SK-N-SH (cell line): ENCODE measurements at regions not wholly inside any gene's neighbourhood (a gene's known extent, or its start where the extent isn't known, plus 50 kb on each side); places are given as distances from the start of the nearest gene placed in this dataset.

Experiments
- CTCF ChIA-PET: fragments of 300-600, 350-600 bp; formaldehyde crosslinking; extraction: SDS; loops from one replicate; lab custom pipeline; 2021; lab: Yijun Ruan, JAX
- POLR2A ChIA-PET: fragments of 350-600 bp; sonication (Branson Sonifier 250); formaldehyde crosslinking; extraction: SDS; loops from one replicate; lab custom pipeline; 2020; ENCODE audit warnings: antibody characterized with exemption, inconsistent platforms; lab: Yijun Ruan, JAX
- DNase-seq: peaks from one replicate; pipeline ENCODE4 v3.0.0; 2012
- H2AFZ ChIP-seq: fragments of 200-600 bp; sonication (generic); 2 replicates; pipeline ENCODE4 v1.8.1; 2016; ENCODE audit warnings: antibody characterized with exemption, mild to moderate bottlenecking, low read depth
- H3F3A ChIP-seq: fragments of 200-600 bp; sonication (generic); replicated peaks from 2 replicates; pipeline ENCODE3; 2016; ENCODE audit warnings: antibody characterized with exemption, mild to moderate bottlenecking; ENCODE audit not compliant: insufficient read depth
- H3K27ac ChIP-seq, 2 experiments: fragments of 200-500 bp in 1 of 2; fragments of 200-600 bp in 1 of 2; sonication (Bioruptor generic) in 1 of 2; sonication (generic), shearing (Covaris generic) in 1 of 2; 2 replicates each; pipeline versions ENCODE4 v1.5.1 to v1.6.1; 2014 to 2016; ENCODE audit warnings: low read depth in 2 of 2, inconsistent platforms in 1 of 2, low read length in 1 of 2, mild to moderate bottlenecking in 1 of 2, mixed read lengths in 1 of 2
- H3K27me3 ChIP-seq: fragments of 200-600 bp; sonication (generic), shearing (Covaris generic); 2 replicates; pipeline ENCODE4 v1.6.1; 2016; ENCODE audit warnings: mixed run types; ENCODE audit not compliant: insufficient read depth
- H3K36me3 ChIP-seq, 2 experiments: fragments of 200-500 bp in 1 of 2; fragments of 200-600 bp in 1 of 2; sonication (Bioruptor generic) in 1 of 2; sonication (generic) in 1 of 2; replicated peaks in 1 of 2; 2 replicates each; pipeline versions ENCODE3 to v1.5.1; 2014 to 2016; ENCODE audit warnings: low read length in 1 of 2, mild to moderate bottlenecking in 1 of 2; ENCODE audit not compliant: insufficient read depth in 2 of 2, control insufficient read depth in 1 of 2
- H3K4me1 ChIP-seq, 2 experiments: fragments of 200-500 bp in 1 of 2; fragments of 200-600 bp in 1 of 2; sonication (Bioruptor generic) in 1 of 2; sonication (generic), shearing (Covaris generic) in 1 of 2; 2 replicates each; pipeline versions ENCODE4 v1.5.1 to v1.6.1; 2014 to 2016; ENCODE audit warnings: low read depth in 1 of 2, low read length in 1 of 2, mixed run types in 1 of 2; ENCODE audit not compliant: insufficient read depth in 2 of 2, control insufficient read depth in 1 of 2
- H3K4me2 ChIP-seq: fragments of 200-600 bp; sonication (generic), shearing (Covaris generic); 2 replicates; pipeline ENCODE4 v1.6.1; 2017; ENCODE audit warnings: mixed run types
- H3K4me3 ChIP-seq, 2 experiments: fragments of 200-500 bp in 1 of 2; fragments of 200-600 bp in 1 of 2; sonication (Bioruptor generic) in 1 of 2; sonication (generic), shearing (Covaris generic) in 1 of 2; 2 replicates each; pipeline versions ENCODE4 v1.5.1 to v1.8.1; 2014 to 2016; ENCODE audit warnings: low read depth in 2 of 2, inconsistent platforms in 1 of 2, low read length in 1 of 2, mild to moderate bottlenecking in 1 of 2, mixed read lengths in 1 of 2, moderate library complexity in 1 of 2
- H3K79me2 ChIP-seq: fragments of 200-600 bp; sonication (generic); 2 replicates; pipeline ENCODE4 v1.8.1; 2017; ENCODE audit warnings: mild to moderate bottlenecking; ENCODE audit not compliant: insufficient read depth
- H3K9ac ChIP-seq: fragments of 200-600 bp; sonication (generic); 2 replicates; pipeline ENCODE4 v1.6.1; 2017; ENCODE audit warnings: mixed run types
- H3K9me2 ChIP-seq: fragments of 200-600 bp; sonication (generic); 2 replicates; pipeline ENCODE4 v1.6.1; 2017; ENCODE audit warnings: mixed run types
- H3K9me3 ChIP-seq: fragments of 200-600 bp; sonication (generic); 2 replicates; pipeline ENCODE4 v1.6.1; 2017; ENCODE audit warnings: mixed run types, mild to moderate bottlenecking, moderate library complexity
- H4K20me1 ChIP-seq: fragments of 200-600 bp; sonication (generic); 2 replicates; pipeline ENCODE4 v1.6.1; 2017; ENCODE audit warnings: mild to moderate bottlenecking, mixed run types; ENCODE audit not compliant: insufficient read depth
- EP300 ChIP-seq, 2 experiments: IDR thresholded peaks; 2 replicates each; pipeline versions ENCODE4 v1.4.0 to v1.6.1; 2012; ENCODE audit warnings: borderline replicate concordance in 1 of 2, low read depth in 1 of 2, low read length in 1 of 2
- FOSL2 ChIP-seq: IDR thresholded peaks from 2 replicates; pipeline ENCODE4 v1.4.0; 2012; ENCODE audit warnings: low read depth, mild to moderate bottlenecking, moderate library complexity, borderline replicate concordance
- FOXJ3 ChIP-seq: sonication (generic); formaldehyde crosslinking; IDR thresholded peaks from 2 replicates; pipeline ENCODE4 v1.5.1; 2020; ENCODE audit warnings: mild to moderate bottlenecking, missing genetic modification reagents
- FOXM1 ChIP-seq: IDR thresholded peaks from 2 replicates; pipeline ENCODE4 v1.4.0; 2012; ENCODE audit warnings: low read depth, mild to moderate bottlenecking
- JUND ChIP-seq: IDR thresholded peaks from 2 replicates; pipeline ENCODE4 v1.4.0; 2012
- NFIC ChIP-seq: IDR thresholded peaks from 2 replicates; pipeline ENCODE4 v1.4.0; 2012; ENCODE audit warnings: borderline replicate concordance
- POLR2AphosphoS5 ChIP-seq: IDR thresholded peaks from 2 replicates; pipeline ENCODE4 v1.6.1; 2012; ENCODE audit warnings: low read depth, low read length
- RAD21 ChIP-seq: IDR thresholded peaks from 2 replicates; pipeline ENCODE4 v1.6.1; 2012; ENCODE audit warnings: mild to moderate bottlenecking, low read length
- RFX5 ChIP-seq: IDR thresholded peaks from 2 replicates; pipeline ENCODE4 v1.6.1; 2012; ENCODE audit warnings: mild to moderate bottlenecking, improper control_type of control experiment, low read length
- RXRA ChIP-seq: IDR thresholded peaks from 2 replicates; pipeline ENCODE4 v1.4.0; 2012; ENCODE audit warnings: low read depth, mild to moderate bottlenecking, borderline replicate concordance
- SMC3 ChIP-seq: IDR thresholded peaks from 2 replicates; pipeline ENCODE4 v1.6.1; 2012; ENCODE audit warnings: low read depth, low read length, improper control_type of control experiment
- TCF12 ChIP-seq: IDR thresholded peaks from 2 replicates; pipeline ENCODE4 v1.4.0; 2012
- WGBS: methylation state at CpG from one replicate; pipeline ENCODE4 v1.1.6; 2017; ENCODE audit warnings: low lambda C conversion rate; 5-methylcytosine and 5-hydroxymethylcytosine counted together
- TF ChIP-seq, protein P1 (sequence below): IDR thresholded peaks from 2 replicates; pipeline ENCODE4 v1.6.1; 2012; ENCODE audit warnings: mild to moderate bottlenecking, low read depth, low read length, moderate library complexity
- TF ChIP-seq, protein P2 (sequence below): IDR thresholded peaks from 2 replicates; pipeline ENCODE4 v1.4.0; 2012; ENCODE audit warnings: low read depth
- TF ChIP-seq, protein P3 (sequence below): IDR thresholded peaks from 2 replicates; pipeline ENCODE4; 2012
- TF ChIP-seq, protein P4 (sequence below): fragments of 150-350 bp; IDR thresholded peaks from 2 replicates; pipeline ENCODE4 v1.6.1; 2017; ENCODE audit warnings: antibody characterized with exemption, low read length, low read depth, borderline replicate concordance

DNA sequence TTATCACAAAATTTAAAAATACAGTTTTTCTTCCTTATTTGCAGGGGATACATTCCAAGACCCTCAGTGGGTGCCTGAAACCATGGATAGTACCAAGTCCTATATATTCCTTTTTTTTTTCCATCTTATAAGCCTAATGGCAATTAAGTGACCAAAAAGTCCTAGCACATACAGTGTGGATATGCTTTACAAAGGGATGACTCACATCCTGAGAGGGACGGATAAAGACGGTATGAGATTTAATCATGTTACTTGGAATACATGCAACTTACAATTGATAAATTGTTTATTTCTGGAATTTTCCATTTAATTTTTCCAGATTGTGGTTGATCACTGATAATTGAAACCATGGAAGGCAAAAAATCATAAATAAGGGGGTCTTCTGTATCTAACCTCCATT lies 181.2 kb upstream of the BRINP3 start:
- Histone ChIP-seq H3K27me3 (no peaks in the 10 kb centered on the region), H3K4me3 (no peak overlapping the region), H3F3A (no peaks in the 10 kb centered on the region), H3K36me3 (no peaks in the 10 kb centered on the region), H3K4me2 (no peak overlapping the region), H3K9me2 (0 out of 2 replicates have a peak, but pooled peaks cover 5% of the 10 kb centered on the region), H2AFZ (no peak overlapping the region), H3K4me1 (no peaks in the 10 kb centered on the region; a peak in 1 of 4 replicates), H4K20me1 (no peaks in the 10 kb centered on the region), H3K79me2 (no peaks in the 10 kb centered on the region), H3K27ac (no peak overlapping the region), H3K9me3 (no peaks in the 10 kb centered on the region), H3K9ac (no peak overlapping the region)
- CTCF ChIA-PET, result no interaction called here
- WGBS, result 20% methylated on average over 2 of the region's 2 CpGs
- POLR2A ChIA-PET, result no interaction called here
- TF ChIP-seq POLR2AphosphoS5 (no peak), FOSL2 (peak; percentile 23; the same call in 1 of the 2 replicates), FOXM1 (no peak), NFIC (no peak), RAD21 (no peak), RXRA (no peak), EP300 (IDR thresholded peaks at IDR 0.05; ENCODE audit: borderline replicate concordance in 1 of 2, low read depth in 1 of 2, low read length in 1 of 2) (no peak)
- TF ChIP-seq, protein P1, sequence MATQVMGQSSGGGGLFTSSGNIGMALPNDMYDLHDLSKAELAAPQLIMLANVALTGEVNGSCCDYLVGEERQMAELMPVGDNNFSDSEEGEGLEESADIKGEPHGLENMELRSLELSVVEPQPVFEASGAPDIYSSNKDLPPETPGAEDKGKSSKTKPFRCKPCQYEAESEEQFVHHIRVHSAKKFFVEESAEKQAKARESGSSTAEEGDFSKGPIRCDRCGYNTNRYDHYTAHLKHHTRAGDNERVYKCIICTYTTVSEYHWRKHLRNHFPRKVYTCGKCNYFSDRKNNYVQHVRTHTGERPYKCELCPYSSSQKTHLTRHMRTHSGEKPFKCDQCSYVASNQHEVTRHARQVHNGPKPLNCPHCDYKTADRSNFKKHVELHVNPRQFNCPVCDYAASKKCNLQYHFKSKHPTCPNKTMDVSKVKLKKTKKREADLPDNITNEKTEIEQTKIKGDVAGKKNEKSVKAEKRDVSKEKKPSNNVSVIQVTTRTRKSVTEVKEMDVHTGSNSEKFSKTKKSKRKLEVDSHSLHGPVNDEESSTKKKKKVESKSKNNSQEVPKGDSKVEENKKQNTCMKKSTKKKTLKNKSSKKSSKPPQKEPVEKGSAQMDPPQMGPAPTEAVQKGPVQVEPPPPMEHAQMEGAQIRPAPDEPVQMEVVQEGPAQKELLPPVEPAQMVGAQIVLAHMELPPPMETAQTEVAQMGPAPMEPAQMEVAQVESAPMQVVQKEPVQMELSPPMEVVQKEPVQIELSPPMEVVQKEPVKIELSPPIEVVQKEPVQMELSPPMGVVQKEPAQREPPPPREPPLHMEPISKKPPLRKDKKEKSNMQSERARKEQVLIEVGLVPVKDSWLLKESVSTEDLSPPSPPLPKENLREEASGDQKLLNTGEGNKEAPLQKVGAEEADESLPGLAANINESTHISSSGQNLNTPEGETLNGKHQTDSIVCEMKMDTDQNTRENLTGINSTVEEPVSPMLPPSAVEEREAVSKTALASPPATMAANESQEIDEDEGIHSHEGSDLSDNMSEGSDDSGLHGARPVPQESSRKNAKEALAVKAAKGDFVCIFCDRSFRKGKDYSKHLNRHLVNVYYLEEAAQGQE, result no peak
- DNase-seq, result no peak

DNA sequence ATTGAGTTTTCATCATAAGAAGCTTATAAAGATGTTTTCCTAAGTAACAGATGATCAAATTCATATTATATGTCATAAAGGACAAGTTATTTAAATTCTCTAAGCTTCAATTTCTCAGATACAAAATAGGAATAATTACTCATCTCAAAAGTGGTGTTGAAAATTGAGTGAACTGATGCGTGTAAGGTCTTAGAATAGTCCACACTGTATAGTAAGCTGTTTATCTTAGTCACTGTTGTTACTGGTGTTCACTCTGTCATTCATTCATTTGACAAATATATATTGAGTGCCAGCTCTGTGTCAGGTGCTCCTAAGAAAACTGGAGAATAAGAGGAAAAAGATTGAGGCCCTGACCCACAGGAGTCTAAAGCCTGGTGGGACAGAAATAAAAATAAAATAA lies 186.3 kb upstream of the BRINP3 start:
- CTCF ChIA-PET, result no interaction called here

More for the DNA sequence above, 186.3 kb upstream of the BRINP3 start:
- Histone ChIP-seq H3F3A (no peaks in the 10 kb centered on the region), H3K4me2 (no peak overlapping the region), H2AFZ (no peak overlapping the region), H4K20me1 (no peaks in the 10 kb centered on the region), H3K36me3 (no peaks in the 10 kb centered on the region), H3K27me3 (no peaks in the 10 kb centered on the region), H3K4me3 (no peak overlapping the region), H3K27ac (no peak overlapping the region), H3K9me3 (no peaks in the 10 kb centered on the region), H3K9me2 (no peaks in the 10 kb centered on the region), H3K4me1 (no peaks in the 10 kb centered on the region), H3K9ac (no peak overlapping the region), H3K79me2 (no peaks in the 10 kb centered on the region)
- no peak for TF ChIP-seq RFX5
- TF ChIP-seq FOSL2, result no peak
- TF ChIP-seq, protein P2, sequence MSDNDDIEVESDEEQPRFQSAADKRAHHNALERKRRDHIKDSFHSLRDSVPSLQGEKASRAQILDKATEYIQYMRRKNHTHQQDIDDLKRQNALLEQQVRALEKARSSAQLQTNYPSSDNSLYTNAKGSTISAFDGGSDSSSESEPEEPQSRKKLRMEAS, result no peak
- TF ChIP-seq JUND, result no peak
- TF ChIP-seq NFIC, result no peak
- no peak for TF ChIP-seq FOXJ3 (CRISPR knock-in tag)
- TF ChIP-seq, protein P3, sequence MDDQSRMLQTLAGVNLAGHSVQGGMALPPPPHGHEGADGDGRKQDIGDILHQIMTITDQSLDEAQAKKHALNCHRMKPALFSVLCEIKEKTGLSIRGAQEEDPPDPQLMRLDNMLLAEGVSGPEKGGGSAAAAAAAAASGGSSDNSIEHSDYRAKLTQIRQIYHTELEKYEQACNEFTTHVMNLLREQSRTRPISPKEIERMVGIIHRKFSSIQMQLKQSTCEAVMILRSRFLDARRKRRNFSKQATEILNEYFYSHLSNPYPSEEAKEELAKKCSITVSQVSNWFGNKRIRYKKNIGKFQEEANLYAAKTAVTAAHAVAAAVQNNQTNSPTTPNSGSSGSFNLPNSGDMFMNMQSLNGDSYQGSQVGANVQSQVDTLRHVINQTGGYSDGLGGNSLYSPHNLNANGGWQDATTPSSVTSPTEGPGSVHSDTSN, result no peak
- TF ChIP-seq SMC3, result no peak
- no peak for TF ChIP-seq TCF12
- TF ChIP-seq, protein P4, sequence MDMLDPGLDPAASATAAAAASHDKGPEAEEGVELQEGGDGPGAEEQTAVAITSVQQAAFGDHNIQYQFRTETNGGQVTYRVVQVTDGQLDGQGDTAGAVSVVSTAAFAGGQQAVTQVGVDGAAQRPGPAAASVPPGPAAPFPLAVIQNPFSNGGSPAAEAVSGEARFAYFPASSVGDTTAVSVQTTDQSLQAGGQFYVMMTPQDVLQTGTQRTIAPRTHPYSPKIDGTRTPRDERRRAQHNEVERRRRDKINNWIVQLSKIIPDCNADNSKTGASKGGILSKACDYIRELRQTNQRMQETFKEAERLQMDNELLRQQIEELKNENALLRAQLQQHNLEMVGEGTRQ, result no peak
- WGBS, result 48% methylated on average over 1 of the region's 1 CpG
- DNase-seq, result no peak
- POLR2A ChIA-PET, result no interaction called here
